ENCODE measurements at regions not wholly inside any gene's neighbourhood (a gene's known extent, or its start where the extent isn't known, plus 50 kb on each side); places are given as distances from the start of the nearest gene placed in this dataset.

DNA sequence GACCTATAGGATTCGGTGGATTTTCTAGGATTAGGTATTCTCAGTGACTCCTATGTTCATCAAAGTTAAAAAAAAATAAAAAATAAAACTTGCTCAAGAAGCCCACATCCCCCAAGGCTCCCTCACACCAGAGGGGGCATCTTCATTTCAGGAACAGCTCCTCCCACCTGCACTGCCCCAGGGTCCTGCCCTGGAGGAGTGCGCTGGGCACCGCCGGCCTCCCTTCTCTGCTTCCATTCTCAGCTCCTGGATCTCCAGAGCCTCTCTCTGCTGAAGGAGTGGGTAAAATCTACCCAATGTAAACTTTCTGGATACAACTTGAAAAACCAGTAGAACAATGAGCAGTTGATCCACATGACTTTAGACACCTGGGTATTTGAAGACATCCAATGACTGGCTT is 359.8 kb upstream of the IRX4 start:
- TF ChIP-seq CTCF (IDR thresholded peaks at IDR 0.05) = no peak
- no peak overlapping the region for H3K4me3 Mint-ChIP-seq (ENCODE audit: unreplicated experiment)
- no peak for DNase-seq (ENCODE audit: extremely low spot score, unreplicated experiment)
- H3K4me1 Mint-ChIP-seq (ENCODE audit: unreplicated experiment) = no peaks in the 10 kb centered on the region
- H3K36me3 Mint-ChIP-seq (ENCODE audit: unreplicated experiment) = no peaks in the 10 kb centered on the region
- no peaks in the 10 kb centered on the region for H3K27me3 Mint-ChIP-seq (ENCODE audit: unreplicated experiment)
- peaks cover 43% of the 10 kb centered on the region for H3K9me3 Mint-ChIP-seq (ENCODE audit: unreplicated experiment)
- H3K27ac Mint-ChIP-seq (ENCODE audit: unreplicated experiment) = no peak overlapping the region

GRCh38 chr5:2241842-2242241 is 359.1 kb upstream of the IRX4 start:
- Mint-ChIP-seq H3K36me3 (ENCODE audit: unreplicated experiment) (no peaks in the 10 kb centered on the region), H3K27me3 (ENCODE audit: unreplicated experiment) (no peaks in the 10 kb centered on the region), H3K4me1 (ENCODE audit: unreplicated experiment) (no peaks in the 10 kb centered on the region), H3K9me3 (ENCODE audit: unreplicated experiment) (peaks cover 41% of the 10 kb centered on the region), H3K4me3 (ENCODE audit: unreplicated experiment) (no peak overlapping the region), H3K27ac (ENCODE audit: unreplicated experiment) (no peak overlapping the region)
- no peak for DNase-seq (ENCODE audit: extremely low spot score, unreplicated experiment)
- TF ChIP-seq CTCF (IDR thresholded peaks at IDR 0.05) = no peak

GRCh38 chr5:2240118-2240904 is 357.6 kb upstream of the IRX4 start:
- H3K27ac Mint-ChIP-seq (ENCODE audit: unreplicated experiment) = no peak overlapping the region
- no peaks in the 10 kb centered on the region for H3K36me3 Mint-ChIP-seq (ENCODE audit: unreplicated experiment)
- H3K4me3 Mint-ChIP-seq (ENCODE audit: unreplicated experiment) = no peak overlapping the region
- H3K4me1 Mint-ChIP-seq (ENCODE audit: unreplicated experiment) = no peaks in the 10 kb centered on the region
- no peaks in the 10 kb centered on the region for H3K27me3 Mint-ChIP-seq (ENCODE audit: unreplicated experiment)
- no peak for DNase-seq (ENCODE audit: extremely low spot score, unreplicated experiment)
- H3K9me3 Mint-ChIP-seq (ENCODE audit: unreplicated experiment) = peaks cover 46% of the 10 kb centered on the region
- TF ChIP-seq CTCF (IDR thresholded peaks at IDR 0.05) = no peak

GRCh38 chr5:2239201-2239910 is 356.6 kb upstream of the IRX4 start:
- Mint-ChIP-seq H3K4me1 (ENCODE audit: unreplicated experiment) (no peaks in the 10 kb centered on the region), H3K4me3 (ENCODE audit: unreplicated experiment) (no peak overlapping the region), H3K9me3 (ENCODE audit: unreplicated experiment) (peaks cover 51% of the 10 kb centered on the region), H3K27ac (ENCODE audit: unreplicated experiment) (no peak overlapping the region), H3K27me3 (ENCODE audit: unreplicated experiment) (no peaks in the 10 kb centered on the region), H3K36me3 (ENCODE audit: unreplicated experiment) (no peaks in the 10 kb centered on the region)
- TF ChIP-seq CTCF (IDR thresholded peaks at IDR 0.05) = no peak
- no peak for DNase-seq (ENCODE audit: extremely low spot score, unreplicated experiment)

GRCh38 chr5:2238732-2239131 is 356.0 kb upstream of the IRX4 start:
- TF ChIP-seq CTCF (IDR thresholded peaks at IDR 0.05) = no peak

More at GRCh38 chr5:2238732-2239131, 356.0 kb upstream of the IRX4 start:
- H3K27ac Mint-ChIP-seq (ENCODE audit: unreplicated experiment) = no peak overlapping the region
- H3K27me3 Mint-ChIP-seq (ENCODE audit: unreplicated experiment) = no peaks in the 10 kb centered on the region
- no peak for DNase-seq (ENCODE audit: extremely low spot score, unreplicated experiment)
- H3K36me3 Mint-ChIP-seq (ENCODE audit: unreplicated experiment) = no peaks in the 10 kb centered on the region
- H3K9me3 Mint-ChIP-seq (ENCODE audit: unreplicated experiment) = peaks cover 53% of the 10 kb centered on the region
- H3K4me3 Mint-ChIP-seq (ENCODE audit: unreplicated experiment) = no peak overlapping the region
- H3K4me1 Mint-ChIP-seq (ENCODE audit: unreplicated experiment) = no peaks in the 10 kb centered on the region
